Naive thymus-derived CD8-positive, alpha-beta T cell (primary cell): ENCODE measurements at regions not wholly inside any gene's neighbourhood (a gene's known extent, or its start where the extent isn't known, plus 50 kb on each side); places are given as distances from the start of the nearest gene placed in this dataset.
A peak's percentile ranks its signal among the peaks of the same experiment; 100 is the strongest.
"Not testable (repeated sequence)": the region's sequence is repeated elsewhere in the genome, so short reads cannot be mapped to it uniquely, and the experiment has no call there.

Source experiments
- ATAC-seq, 2 donors: fragments of 150-1000 bp; cut with Tn5 transposase in 1 of 2; sonication (Bioruptor Pico), chemical (Tn5 transposase) in 1 of 2; 1 replicate in 1 of 2; 2 replicates in 1 of 2; pipeline ENCODE4 v1.10.0; 2021; ENCODE audit warnings: mild to moderate bottlenecking in 2 of 2, moderate library complexity in 2 of 2
- POLR2A ChIA-PET: fragments of 350-600 bp; sonication (Branson Sonifier 250); formaldehyde crosslinking; loops from one replicate; lab custom pipeline; 2021; ENCODE audit warnings: antibody characterized with exemption; lab: Charles Lee
- DNase-seq, 10 donors: peaks; one replicate each; pipeline versions ENCODE4 v3.0.0 to v3.0.0-alpha.2; 2020 to 2022
- H3K27ac Mint-ChIP-seq, 10 donors: one replicate each; pipeline ENCODE4 v1.8.0; 2020 to 2022; ENCODE audit warnings: mild to moderate bottlenecking in 10 of 10, mixed read lengths in 10 of 10, moderate library complexity in 4 of 10, inconsistent platforms in 1 of 10
- H3K27me3 Mint-ChIP-seq, 5 donors: one replicate each; pipeline ENCODE4 v1.8.0; 2021 to 2022; ENCODE audit warnings: mixed read lengths in 5 of 5
- H3K36me3 Mint-ChIP-seq, 3 donors: one replicate each; pipeline ENCODE4 v1.8.0; 2020 to 2022; ENCODE audit warnings: mixed read lengths in 3 of 3, mild to moderate bottlenecking in 2 of 3, inconsistent platforms in 1 of 3
- H3K4me1 Mint-ChIP-seq, 4 donors: one replicate each; pipeline ENCODE4 v1.8.0; 2021 to 2022; ENCODE audit warnings: mixed read lengths in 4 of 4
- H3K4me3 Mint-ChIP-seq, 10 donors: one replicate each; pipeline ENCODE4 v1.8.0; 2020 to 2022; ENCODE audit warnings: mild to moderate bottlenecking in 10 of 10, mixed read lengths in 10 of 10, moderate library complexity in 6 of 10, inconsistent platforms in 1 of 10
- H3K9me3 Mint-ChIP-seq, 9 donors: one replicate each; pipeline ENCODE4 v1.8.0; 2020 to 2022; ENCODE audit warnings: mixed read lengths in 9 of 9, mild to moderate bottlenecking in 3 of 9, inconsistent platforms in 1 of 9, moderate library complexity in 1 of 9

- H3K27ac Mint-ChIP-seq, H3K36me3 Mint-ChIP-seq, ATAC-seq: not testable (repeated sequence)
Observed at GRCh38 chr7:73203312-73203711, 105.3 kb downstream of the NSUN5 start.

GRCh38 chr7:73201264-73201663 is 107.4 kb downstream of the NSUN5 start:
- H3K9me3 Mint-ChIP-seq, ATAC-seq, H3K4me3 Mint-ChIP-seq, H3K4me1 Mint-ChIP-seq, POLR2A ChIA-PET, H3K36me3 Mint-ChIP-seq, H3K27me3 Mint-ChIP-seq: not testable (repeated sequence)
- peak in 1 of 10 donors; percentile 21 for DNase-seq
- H3K27ac Mint-ChIP-seq = peak overlapping the region in 2 of 10 donors; percentile 16 to 68

More at GRCh38 chr7:73203312-73203711, 105.3 kb downstream of the NSUN5 start:
- POLR2A ChIA-PET, DNase-seq, H3K9me3 Mint-ChIP-seq, H3K4me1 Mint-ChIP-seq, H3K4me3 Mint-ChIP-seq, H3K27me3 Mint-ChIP-seq: not testable (repeated sequence)

GRCh38 chr7:73200518-73201099 is 108.0 kb downstream of the NSUN5 start:
- ATAC-seq = not testable (repeated sequence)

GRCh38 chr7:73193991-73194390 is 108.2 kb upstream of the SPDYE9 start:
- H3K4me1 Mint-ChIP-seq, POLR2A ChIA-PET, H3K36me3 Mint-ChIP-seq, H3K4me3 Mint-ChIP-seq, ATAC-seq, H3K9me3 Mint-ChIP-seq, H3K27me3 Mint-ChIP-seq, H3K27ac Mint-ChIP-seq: not testable (repeated sequence)
- peak in 1 of 10 donors; percentile 4 for DNase-seq

More at GRCh38 chr7:73200518-73201099, 108.0 kb downstream of the NSUN5 start:
- H3K36me3 Mint-ChIP-seq, H3K27me3 Mint-ChIP-seq, H3K4me3 Mint-ChIP-seq, POLR2A ChIA-PET, DNase-seq, H3K4me1 Mint-ChIP-seq, H3K9me3 Mint-ChIP-seq, H3K27ac Mint-ChIP-seq: not testable (repeated sequence)

DNA sequence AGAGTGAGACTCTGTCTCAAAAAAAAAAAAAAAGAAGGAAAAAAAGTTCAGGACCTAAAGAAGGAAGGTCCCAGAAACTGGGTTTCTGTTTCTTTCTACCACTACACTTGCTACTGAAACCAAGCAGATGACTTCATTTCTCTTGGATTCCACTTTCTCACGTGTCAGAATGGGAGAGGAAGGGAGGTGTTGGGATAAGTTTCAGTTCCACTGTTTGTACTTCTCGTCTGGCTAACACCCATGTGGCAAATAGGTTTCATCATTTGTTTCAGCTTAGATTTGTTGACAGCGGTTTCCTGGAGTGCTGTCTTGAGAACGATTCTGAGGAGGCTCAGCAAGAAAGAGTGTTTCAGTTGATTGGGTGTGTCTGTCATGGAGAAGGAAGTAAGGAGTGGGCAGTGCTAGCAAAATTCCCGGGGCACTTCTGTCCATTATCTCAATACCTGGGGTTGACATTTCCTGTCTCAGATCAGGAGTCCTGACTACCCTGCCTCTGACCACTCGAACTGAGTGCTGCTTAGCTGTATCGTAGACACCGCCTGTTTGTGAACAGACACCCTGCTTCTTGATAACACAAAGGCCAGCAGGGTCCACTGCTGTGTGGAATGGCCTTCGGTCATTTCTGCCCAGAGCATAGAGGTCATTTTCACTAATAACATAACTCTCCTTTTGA is 104.8 kb upstream of the SPDYE9 start:
- H3K4me1 Mint-ChIP-seq, H3K9me3 Mint-ChIP-seq, POLR2A ChIA-PET, DNase-seq, H3K36me3 Mint-ChIP-seq, H3K4me3 Mint-ChIP-seq, H3K27ac Mint-ChIP-seq, ATAC-seq, H3K27me3 Mint-ChIP-seq: not testable (repeated sequence)

DNA sequence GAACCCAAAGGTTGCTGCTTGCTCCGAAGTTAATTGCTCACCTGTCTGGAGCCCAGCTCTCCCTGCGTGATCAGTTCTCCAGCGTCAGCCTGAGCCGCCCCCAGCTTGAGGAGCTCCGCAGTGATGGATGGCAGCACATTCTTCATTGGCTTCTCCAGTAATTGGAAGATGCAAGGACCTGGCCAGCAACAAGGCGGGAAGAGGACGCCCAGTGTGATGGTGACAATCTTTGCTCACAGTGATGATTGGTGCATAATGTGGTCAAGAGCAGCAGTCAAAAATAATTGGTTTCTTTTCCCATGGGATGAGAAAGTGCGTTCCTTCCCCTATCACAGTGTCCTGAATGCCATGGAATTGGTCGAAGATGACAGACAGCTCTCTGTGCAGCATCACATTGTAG is 102.4 kb upstream of the SPDYE9 start:
- H3K27me3 Mint-ChIP-seq, H3K4me3 Mint-ChIP-seq, DNase-seq, ATAC-seq, H3K27ac Mint-ChIP-seq, H3K36me3 Mint-ChIP-seq, H3K9me3 Mint-ChIP-seq, H3K4me1 Mint-ChIP-seq, POLR2A ChIA-PET: not testable (repeated sequence)

DNA sequence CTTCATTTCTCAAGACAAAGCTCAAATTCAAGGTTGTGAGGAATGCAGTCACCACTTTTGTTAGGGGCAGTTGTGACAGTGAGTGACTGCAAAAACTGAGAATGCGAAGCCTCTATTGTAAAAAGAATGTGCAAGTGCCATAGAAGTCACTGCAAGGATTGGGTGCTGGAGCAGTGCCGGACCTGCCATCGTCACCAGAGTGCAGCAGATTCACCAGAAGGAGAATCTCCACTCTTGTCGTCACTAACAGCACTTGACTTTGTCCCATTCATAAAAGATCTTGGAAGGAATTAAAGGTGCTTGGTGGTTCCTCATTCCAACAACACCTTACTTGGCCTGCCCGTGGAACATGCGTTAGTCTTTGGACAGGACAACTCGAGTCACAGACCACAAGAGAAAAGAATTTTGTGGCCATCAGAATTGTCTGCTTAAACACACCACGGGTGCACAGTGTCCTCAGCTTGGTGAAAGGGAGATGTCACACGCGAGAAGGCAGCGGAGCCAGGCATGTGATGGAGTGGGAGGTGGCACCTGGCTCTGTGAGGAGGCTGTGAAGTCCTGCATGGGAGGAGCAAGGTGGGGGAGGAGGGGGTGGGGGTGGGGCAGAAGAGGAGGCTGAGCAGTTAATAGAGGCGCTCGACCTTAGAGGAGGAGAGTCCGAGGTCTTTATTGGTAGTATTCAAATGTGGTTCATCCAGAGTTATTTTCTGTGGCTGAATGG is 100.9 kb upstream of the SPDYE9 start:
- not testable (repeated sequence) for H3K27me3 Mint-ChIP-seq

GRCh38 chr7:73176813-73177212 is 91.0 kb upstream of the SPDYE9 start:
- H3K27me3 Mint-ChIP-seq, H3K27ac Mint-ChIP-seq, ATAC-seq, POLR2A ChIA-PET, DNase-seq, H3K4me1 Mint-ChIP-seq, H3K4me3 Mint-ChIP-seq, H3K36me3 Mint-ChIP-seq, H3K9me3 Mint-ChIP-seq: not testable (repeated sequence)

More for the DNA sequence above, 100.9 kb upstream of the SPDYE9 start:
- POLR2A ChIA-PET, H3K36me3 Mint-ChIP-seq, H3K27ac Mint-ChIP-seq, H3K4me3 Mint-ChIP-seq, DNase-seq, ATAC-seq, H3K9me3 Mint-ChIP-seq, H3K4me1 Mint-ChIP-seq: not testable (repeated sequence)

- H3K36me3 Mint-ChIP-seq, POLR2A ChIA-PET, H3K9me3 Mint-ChIP-seq, H3K27me3 Mint-ChIP-seq, ATAC-seq, H3K27ac Mint-ChIP-seq, DNase-seq, H3K4me3 Mint-ChIP-seq, H3K4me1 Mint-ChIP-seq: not testable (repeated sequence)
Observed at GRCh38 chr7:73175322-73175721, 89.5 kb upstream of the SPDYE9 start.

- H3K9me3 Mint-ChIP-seq = not testable (repeated sequence)
Observed at GRCh38 chr7:73170902-73171301, 85.1 kb upstream of the SPDYE9 start.

GRCh38 chr7:73170415-73170814 is 84.6 kb upstream of the SPDYE9 start:
- H3K27me3 Mint-ChIP-seq, H3K36me3 Mint-ChIP-seq, H3K4me3 Mint-ChIP-seq, H3K9me3 Mint-ChIP-seq, POLR2A ChIA-PET, ATAC-seq, H3K27ac Mint-ChIP-seq, H3K4me1 Mint-ChIP-seq: not testable (repeated sequence)
- DNase-seq = peak in 1 of 10 donors; percentile 36

More at GRCh38 chr7:73170902-73171301, 85.1 kb upstream of the SPDYE9 start:
- H3K36me3 Mint-ChIP-seq, H3K4me1 Mint-ChIP-seq, H3K27ac Mint-ChIP-seq, ATAC-seq, H3K4me3 Mint-ChIP-seq, H3K27me3 Mint-ChIP-seq, POLR2A ChIA-PET: not testable (repeated sequence)
- DNase-seq = peak in 1 of 10 donors; percentile 15

GRCh38 chr7:73166152-73166551 is 80.3 kb upstream of the SPDYE9 start:
- DNase-seq, ATAC-seq, H3K4me3 Mint-ChIP-seq, H3K27me3 Mint-ChIP-seq, H3K27ac Mint-ChIP-seq, H3K9me3 Mint-ChIP-seq, H3K36me3 Mint-ChIP-seq, POLR2A ChIA-PET, H3K4me1 Mint-ChIP-seq: not testable (repeated sequence)

- POLR2A ChIA-PET, H3K36me3 Mint-ChIP-seq, H3K27ac Mint-ChIP-seq, ATAC-seq, H3K4me3 Mint-ChIP-seq, H3K9me3 Mint-ChIP-seq, H3K27me3 Mint-ChIP-seq, DNase-seq, H3K4me1 Mint-ChIP-seq: not testable (repeated sequence)
Observed at GRCh38 chr7:73162680-73163079, 76.8 kb upstream of the SPDYE9 start.
